Caki2 (cell line): ENCODE measurements at regions not wholly inside any gene's neighbourhood (a gene's known extent, or its start where the extent isn't known, plus 50 kb on each side); places are given as distances from the start of the nearest gene placed in this dataset.
"Not testable (repeated sequence)": the region's sequence is repeated elsewhere in the genome, so short reads cannot be mapped to it uniquely, and the experiment has no call there.

Experiments used
- DNase-seq: peaks from one replicate; pipeline ENCODE4 v3.0.0-alpha.2; 2015; ENCODE audit warnings: low read depth
- in situ Hi-C: cut with HindIII; loops from 2 replicates; pipeline ENCODE4 v1.10.0; 2016; ENCODE audit warnings: low sequenced_read_pairs, low pct_unique_long_range_greater_than_20kb, mixed read lengths

DNA sequence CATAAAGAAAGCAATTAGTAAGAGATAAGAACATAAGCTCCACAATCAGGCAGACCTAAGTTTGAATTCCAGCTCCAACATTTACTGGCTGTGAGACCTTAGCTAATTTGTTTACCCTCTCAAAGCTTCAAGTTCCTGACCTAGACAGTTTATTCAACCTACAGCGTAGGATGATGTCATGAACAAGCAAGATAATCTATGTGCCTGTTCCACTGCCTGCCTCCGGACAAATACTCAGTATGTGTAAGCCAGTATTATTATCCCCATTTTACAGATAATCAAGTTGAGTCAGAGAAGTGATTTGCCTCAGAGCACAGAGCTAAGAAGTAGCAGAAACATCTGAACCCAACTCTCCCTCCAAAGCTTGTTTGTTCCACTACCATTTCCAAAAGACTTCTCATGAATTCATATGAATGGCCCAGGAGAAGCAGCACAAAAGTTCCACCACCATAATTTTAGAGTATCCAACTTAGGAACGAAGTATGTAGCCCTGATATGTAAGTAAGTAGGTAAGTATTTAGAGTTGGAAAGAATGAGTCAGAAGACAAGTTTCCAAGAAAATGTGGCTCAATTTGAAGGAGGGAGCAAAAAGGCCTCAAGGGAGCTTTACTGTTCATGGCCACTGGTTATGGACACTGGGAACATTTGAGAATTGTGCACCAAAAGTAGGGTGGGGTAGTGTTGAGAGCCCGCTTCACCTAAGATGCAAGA lies 398.2 kb downstream of the NFIB start:
- no peak for DNase-seq

DNA sequence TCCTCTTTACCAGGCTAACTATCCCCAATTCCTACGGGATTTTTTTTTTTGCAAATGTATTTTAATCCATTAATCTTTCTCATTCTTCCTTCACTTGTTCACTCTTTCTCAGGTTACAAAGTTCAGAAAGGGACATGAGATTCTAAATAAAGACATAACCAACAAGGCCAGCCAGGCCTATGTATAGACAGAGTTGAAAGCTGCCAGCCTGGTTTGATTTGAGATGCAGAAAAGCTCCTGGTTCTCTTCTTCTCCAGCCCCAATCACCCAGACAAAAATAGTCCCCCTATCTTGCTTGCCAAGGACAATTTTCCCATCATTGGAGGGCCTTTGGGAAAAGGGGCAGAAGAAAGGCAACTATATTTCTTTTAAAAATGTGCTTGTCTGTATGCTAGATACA lies 398.8 kb downstream of the NFIB start:
- in situ Hi-C loops = no loop called here
- no peak for DNase-seq

More for the DNA sequence above, 398.2 kb downstream of the NFIB start:
- in situ Hi-C loops = no loop called here

DNA sequence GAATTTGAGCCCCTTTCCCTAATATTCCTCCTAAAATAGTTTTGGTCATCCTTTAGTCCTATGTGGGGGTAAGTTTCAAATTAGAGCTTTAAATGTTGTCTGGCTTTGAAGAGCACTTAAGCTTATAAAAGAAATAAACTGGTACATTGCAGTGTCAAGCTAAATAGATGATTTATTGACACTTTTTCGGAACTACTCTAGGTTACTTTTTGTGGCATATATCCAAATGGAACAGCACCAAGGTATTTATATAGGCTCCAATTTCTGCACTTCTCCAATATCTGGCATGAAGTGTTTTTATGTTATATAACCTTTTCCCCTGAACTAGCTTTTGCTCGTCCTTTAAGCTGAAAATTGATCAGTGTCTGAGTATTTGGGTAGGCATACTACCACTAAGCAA lies 402.5 kb downstream of the NFIB start:
- in situ Hi-C loops = no loop called here
- no peak for DNase-seq

DNA sequence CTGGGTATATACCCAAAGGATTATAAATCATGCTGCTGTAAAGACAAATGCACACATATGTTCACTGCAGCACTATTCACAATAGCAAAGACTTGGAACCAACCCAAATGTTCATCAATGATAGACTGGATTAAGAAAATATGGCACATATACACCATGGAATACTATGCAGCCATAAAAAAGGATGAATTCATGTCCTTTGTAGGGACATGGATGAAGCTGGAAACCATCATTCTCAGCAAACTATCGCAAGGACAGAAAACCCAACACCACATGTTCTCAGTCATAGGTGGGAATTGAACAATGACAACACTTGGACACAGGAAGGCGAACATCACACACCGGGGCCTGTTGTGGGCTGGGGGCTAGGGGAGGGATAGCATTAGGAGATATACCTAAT lies 406.1 kb downstream of the NFIB start:
- in situ Hi-C loops, DNase-seq: not testable (repeated sequence)

DNA sequence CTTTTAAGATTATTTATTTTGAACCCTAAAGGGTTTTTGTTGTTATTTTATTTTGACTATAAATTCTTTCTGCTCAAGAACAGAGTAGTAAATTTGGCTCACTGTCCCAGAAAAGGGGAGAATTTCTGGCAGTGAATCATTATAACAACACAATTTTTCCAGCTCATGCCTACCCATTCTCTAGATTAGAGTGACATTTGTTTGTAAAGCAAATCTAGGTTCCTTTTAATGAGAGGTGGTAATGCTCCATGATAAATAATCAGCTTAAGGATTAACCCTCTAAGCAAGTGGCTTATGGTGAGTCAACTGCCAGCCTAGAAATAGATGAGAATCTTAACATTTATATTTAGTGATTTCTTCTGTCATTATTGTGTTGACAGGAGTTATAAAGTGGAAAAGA lies 409.2 kb downstream of the NFIB start:
- no peak for DNase-seq
- in situ Hi-C loops = no loop called here

DNA sequence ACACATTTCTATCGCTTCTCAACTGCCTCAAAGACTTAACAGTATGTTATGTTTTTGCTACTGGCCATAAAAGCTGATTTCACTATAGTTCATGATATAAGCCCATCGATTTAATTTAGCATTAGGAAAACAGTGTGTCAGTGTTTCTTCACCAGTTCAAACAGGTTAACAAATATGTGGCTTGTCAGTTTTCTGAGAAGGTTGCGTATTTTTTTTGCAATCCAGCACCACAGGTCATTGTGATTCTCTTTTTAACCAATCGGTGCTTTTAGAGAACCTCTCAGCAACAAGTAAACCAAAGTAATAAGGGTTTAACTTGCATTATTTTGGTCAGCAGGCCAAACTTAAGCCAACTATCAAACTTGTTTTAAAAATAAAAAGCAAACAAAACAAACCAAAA lies 409.6 kb downstream of the NFIB start:
- no peak for DNase-seq
- in situ Hi-C loops = no loop called here

DNA sequence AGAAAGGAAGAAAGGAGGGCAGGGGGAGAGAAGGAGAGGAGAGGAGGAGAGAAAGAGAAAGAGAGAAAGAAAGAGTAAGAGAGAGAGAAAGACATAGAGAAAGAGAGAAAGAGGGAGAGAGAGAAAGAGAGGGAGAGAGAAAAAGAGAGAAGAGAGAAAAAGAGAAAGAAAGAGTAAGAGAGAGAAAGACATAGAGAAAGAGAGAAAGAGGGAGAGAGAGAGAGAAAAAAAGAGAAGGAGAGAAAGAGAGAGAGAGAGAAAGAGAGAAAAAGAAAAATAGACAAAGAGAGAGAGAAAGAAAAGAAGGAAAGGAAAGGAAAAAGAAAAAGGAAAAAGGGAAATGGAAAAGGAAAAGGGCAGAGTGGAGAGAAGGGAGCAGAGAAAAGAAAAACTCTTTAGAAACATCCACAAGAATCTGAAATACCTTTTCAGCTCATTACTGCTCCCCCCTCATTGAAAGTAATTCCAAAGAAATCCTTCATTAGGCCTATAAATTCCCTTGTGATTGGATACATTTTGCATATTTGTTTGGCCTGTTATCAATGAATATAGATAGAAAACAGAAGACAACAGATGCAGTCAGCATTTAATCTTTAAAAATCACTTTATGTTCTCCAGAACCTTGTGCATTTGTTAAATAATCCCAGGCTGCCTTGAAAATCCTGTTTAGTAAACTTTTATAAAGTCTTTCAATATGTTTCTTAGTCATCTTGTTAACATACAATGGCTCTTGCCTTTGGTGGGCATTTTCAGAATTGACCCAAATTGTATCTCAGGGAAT lies 411.5 kb downstream of the NFIB start:
- DNase-seq = no peak
- in situ Hi-C loops = no loop called here

DNA sequence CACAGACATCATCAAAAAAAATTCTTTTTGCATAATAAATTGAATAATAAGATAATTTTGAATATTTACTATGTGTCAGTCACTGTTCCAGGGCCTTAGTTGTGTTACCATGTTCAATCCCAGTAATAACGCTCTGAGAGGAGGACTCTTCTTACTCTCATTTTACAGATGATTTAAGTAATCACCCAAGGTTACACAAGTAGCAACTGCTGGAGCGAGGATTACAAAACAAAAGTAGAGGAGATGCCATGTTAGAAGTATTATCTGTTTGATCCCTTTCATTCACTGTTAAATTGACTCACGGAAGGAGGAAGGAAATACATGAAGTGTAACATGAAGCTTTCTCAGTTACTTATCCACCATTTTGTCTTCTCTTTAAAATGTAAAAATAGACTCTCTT lies 412.8 kb downstream of the NFIB start:
- no peak for DNase-seq
- in situ Hi-C loops = no loop called here

DNA sequence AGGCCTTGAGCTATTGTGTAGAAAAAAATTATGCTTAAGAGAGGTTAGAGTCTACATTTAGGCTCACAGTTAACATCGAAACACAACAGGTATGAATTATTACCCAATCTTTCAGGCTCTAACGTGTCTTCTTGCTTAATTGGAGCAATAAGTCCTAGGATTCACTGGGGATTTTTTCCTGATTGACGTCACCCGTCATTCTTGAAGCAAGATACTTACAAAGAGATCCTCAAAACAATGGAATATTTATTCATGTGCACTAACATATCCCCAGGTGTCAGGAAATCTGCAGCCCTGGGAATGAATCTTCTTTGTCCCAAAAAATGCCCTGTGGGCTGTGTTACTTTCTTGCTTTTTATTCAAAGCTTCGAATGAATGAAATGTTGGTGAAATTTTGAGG lies 413.5 kb downstream of the NFIB start:
- DNase-seq = no peak
- in situ Hi-C loops = no loop called here

DNA sequence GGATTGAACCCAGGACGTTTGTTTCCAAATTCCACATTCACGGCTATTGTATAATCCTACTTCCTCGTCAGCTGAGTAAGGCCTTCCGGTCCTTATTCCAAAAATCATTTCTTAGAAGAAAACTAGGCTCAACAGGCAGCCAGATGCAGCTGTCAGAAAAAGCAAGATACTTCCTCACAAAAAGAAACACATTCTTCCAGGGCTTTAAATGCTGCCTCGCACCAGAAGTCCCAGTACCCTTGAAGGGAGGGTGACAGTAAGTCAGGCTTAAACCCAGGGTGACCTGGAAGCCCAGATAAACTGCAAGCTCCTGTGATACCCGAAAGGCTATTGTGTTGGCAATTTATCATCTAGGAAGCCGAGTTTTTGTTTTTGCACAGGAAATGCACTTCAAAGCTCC lies 414.0 kb downstream of the NFIB start:
- no peak for DNase-seq
- in situ Hi-C loops = no loop called here

DNA sequence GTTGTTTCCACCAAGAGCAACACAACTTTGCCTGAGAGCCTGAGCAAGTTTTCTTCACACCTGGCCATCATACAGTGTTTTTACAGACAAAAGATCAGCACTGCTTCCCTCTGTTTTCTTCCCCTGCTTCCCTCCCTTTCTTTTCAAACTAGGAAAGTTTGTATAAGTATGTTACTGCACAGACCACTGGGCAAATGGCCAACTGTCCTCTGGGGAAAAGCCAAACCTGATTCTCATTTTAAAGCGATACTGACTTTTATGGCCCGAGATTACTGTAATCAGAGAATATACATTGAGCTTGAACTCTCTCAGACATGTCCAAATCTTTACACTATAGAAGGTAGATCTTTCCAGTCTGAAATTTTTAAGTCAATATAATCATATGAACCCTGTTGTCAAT lies 415.0 kb downstream of the NFIB start:
- in situ Hi-C loops = no loop called here
- DNase-seq = no peak

DNA sequence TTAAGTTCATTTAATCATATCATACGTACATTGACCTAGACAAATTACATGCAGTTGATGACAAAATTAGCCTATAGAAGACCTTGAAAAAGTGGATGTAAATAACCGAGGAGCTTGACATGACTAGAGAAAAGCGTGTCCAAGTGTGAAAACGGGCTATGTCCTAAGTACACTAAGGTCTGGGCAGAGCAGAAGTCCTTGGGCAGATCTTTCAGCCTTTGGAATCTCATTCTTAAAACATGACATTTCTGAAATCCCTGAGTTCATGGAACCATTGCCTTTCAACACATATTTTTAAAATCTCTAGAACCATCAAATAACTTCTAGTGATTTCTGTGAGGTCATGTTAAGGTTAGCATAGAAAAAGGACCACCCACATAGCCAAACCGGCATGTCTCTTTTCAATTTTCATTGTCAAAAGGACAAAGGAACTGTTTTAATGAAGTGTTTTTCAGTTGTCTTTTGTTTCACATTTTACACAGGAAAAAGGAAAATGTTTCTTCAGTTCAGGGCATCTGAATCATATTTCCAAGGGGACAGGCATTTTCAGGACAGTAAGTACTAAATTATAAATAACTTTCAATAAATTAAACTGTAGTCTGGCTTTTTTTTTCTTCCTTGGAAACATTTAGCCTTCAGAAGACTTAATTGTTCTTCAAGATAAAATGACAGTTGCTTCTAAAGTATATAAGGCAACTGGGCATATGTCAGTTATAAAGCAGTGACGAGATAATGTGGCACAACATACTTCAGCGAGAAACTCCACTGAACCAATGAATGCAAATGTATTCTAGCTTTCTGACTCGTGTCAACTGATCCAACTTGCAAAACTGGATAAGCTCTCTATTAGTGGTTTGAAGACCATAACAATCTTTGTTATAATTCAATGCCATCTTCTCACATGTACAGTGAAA lies 416.8 kb downstream of the NFIB start:
- DNase-seq = no peak
- in situ Hi-C loops = no loop called here

DNA sequence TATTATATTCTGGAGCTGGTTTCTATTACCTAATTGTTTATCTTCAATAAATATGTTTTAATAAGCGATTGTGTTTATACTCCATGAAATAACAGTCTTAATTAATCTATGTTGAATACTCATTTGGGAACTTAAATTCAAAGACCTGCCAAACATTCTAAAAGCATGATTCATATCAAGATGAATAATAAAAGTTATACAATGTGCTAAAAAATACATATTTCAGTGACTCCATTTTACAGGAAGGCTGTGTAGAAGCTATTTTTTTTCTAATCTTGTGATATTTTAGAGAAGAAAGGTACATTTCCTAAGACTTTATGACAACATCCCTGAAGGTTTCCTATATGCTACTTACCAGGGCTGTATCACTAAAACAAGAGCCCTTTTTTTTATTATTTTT lies 417.9 kb downstream of the NFIB start:
- DNase-seq = no peak
- in situ Hi-C loops = no loop called here

DNA sequence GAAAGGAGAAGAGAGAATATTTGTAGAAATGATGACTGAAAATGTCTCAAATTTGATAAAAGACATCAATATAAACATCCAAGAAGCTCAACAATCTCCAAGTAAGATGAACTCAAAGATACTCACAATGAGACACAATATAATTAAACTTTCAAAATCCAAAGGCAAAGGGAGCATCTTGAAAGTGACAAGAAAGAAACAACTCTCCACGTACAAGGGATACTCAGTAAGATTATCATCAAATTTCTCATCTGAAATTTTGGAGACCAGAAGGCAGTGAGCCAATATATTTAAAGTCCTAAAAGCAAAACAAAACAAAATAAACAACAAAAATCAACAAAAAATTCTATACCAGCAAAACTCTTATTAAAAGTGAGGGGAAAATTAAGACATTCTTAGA lies 428.7 kb downstream of the NFIB start:
- DNase-seq = no peak
- in situ Hi-C loops = no loop called here

DNA sequence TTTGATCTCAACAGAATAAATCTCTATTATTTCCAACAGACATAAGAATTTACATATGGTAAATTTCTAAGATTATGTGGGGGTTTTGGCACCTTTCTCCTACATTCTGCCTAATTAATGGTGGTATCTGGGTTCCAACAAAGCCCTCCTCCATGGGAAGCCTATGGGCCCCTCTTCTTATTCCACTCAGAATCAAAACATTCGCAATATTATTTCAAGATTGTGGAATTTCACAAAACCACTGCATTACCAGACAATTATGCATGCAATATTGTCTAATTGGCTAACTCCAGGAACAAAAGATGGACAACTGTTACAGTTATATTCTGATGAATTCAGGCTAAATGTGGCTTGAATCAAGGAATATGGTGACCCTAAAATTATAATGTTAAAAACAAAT lies 434.0 kb downstream of the NFIB start:
- in situ Hi-C loops = no loop called here
- no peak for DNase-seq

DNA sequence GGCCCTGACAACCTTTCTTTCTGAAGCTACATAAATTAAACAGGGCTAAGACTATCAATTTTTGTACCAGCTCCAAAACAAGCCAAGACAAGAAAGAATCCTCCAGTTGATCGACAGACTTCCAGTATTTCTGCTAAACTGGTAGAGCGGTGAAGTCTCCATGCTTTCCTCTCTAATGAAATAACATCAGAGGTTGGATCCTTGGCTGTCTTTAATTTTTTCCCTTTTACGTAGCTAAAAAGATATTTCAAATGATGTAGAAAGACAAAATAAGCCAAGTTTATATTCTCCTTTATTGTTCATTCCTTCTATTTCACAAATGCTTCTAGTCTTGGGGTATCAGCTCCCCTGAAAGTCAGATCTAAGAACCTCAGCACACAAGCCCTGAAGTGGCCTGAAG lies 434.9 kb downstream of the NFIB start:
- DNase-seq = no peak
- in situ Hi-C loops = no loop called here

DNA sequence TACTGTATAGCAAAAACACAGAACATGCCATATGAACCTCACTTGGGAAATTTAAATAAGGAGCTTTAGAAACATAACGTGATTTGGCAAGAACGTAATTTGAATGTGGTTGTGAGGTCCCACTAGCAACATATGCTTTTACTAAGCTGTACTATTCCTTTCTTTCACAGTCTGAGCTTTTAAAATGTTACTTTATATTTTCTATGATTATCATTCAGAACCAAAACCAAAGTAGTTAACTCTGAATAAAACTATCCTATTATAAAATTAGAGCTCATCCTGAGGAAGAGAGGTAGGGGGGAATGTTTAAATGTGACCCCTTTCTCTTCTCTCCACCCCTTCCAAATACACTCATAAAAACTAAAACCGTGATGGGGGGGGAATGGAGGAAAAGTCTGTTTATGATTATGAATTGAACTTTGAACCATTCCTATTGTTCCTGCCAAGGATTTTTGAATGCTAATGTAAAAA lies 435.7 kb downstream of the NFIB start:
- no peak for DNase-seq
- in situ Hi-C loops = no loop called here

DNA sequence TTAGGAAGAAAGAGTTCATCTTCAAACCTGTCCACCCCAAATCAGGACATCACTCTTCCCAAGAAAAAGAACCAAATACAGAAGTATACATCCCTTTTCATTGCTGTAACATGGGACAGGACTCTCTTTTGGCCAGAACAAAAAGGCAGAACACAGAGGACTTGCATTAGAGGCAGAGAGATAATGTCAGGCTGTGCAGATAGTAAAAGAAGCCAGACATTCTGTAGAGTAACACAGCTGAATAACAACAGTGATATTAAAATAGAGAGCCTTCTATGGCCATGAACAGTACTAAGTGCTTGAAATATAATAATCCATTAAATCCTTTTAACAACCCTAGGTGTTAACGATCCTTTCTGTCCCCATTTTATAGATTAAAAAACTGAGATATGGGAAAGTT lies 437.2 kb downstream of the NFIB start:
- no peak for DNase-seq
- in situ Hi-C loops = no loop called here

DNA sequence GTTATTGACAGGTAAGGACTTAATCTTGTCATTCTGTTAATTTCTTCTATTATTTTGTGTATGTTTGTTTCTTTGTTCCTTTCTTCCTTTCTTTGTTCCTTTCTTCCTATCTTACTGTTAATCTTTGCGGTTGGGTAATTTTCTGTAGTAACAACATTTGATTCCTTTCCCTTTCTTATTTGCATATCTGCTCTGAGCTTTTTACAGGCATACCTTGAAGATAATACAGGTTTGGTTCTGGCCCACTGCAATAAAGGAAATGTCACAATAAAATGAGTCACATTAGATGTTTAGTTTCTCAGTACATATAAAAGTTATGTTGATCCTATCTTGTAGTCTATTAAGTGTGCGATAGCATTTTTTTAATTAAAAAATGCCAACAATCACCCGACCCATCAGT lies 440.7 kb downstream of the NFIB start:
- in situ Hi-C loops = no loop called here
- no peak for DNase-seq
